Erythroblast (primary cell): ENCODE measurements at regions not wholly inside any gene's neighbourhood (a gene's known extent, or its start where the extent isn't known, plus 50 kb on each side); places are given as distances from the start of the nearest gene placed in this dataset.

Experiments used
- GATA1 ChIP-seq: IDR thresholded peaks from 2 replicates; pipeline ENCODE4 v1.6.1; 2011; ENCODE audit warnings: low read depth, mild to moderate bottlenecking, control low read depth, low read length, moderate library complexity
- POLR2A ChIP-seq: IDR thresholded peaks from 2 replicates; pipeline ENCODE4 v1.6.1; 2011; ENCODE audit warnings: mild to moderate bottlenecking, low read length

DNA sequence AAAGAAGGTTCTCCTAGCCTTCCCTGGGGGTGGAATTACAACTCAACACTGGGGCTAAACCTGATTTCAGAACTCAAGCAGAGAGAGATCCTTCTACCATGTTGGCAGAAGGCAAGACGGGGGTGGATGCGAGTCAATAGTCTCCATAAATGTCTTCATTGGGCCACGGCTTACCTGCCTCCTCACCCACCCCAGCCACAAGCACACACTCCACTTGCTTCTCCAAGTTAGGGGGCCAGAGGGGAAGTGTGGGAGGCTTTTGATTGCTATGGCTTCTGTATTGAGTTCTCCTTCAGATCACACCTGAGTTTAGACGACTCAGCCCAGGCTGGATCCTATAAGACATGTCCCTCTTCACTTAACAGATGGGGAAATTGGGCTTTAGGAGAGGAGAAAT, 178.9 kb downstream of the UACA start:
- TF ChIP-seq POLR2A (no peak), GATA1 (no peak)
